Glutamatergic neuron (in vitro differentiated cells): ENCODE measurements at regions not wholly inside any gene's neighbourhood (a gene's known extent, or its start where the extent isn't known, plus 50 kb on each side); places are given as distances from the start of the nearest gene placed in this dataset.

Experiments
- DNase-seq: peaks from one replicate; pipeline ENCODE4 v3.0.0; 2022
- H3K27ac Mint-ChIP-seq: one replicate; pipeline ENCODE4 v1.8.0; 2020; ENCODE audit warnings: mild to moderate bottlenecking, mixed read lengths, inconsistent platforms; ENCODE audit not compliant: unreplicated experiment
- H3K27me3 Mint-ChIP-seq: one replicate; pipeline ENCODE4 v1.8.0; 2020; ENCODE audit warnings: mild to moderate bottlenecking, moderate library complexity, mixed read lengths, inconsistent platforms; ENCODE audit not compliant: unreplicated experiment
- H3K36me3 Mint-ChIP-seq: one replicate; pipeline ENCODE4 v1.8.0; 2020; ENCODE audit warnings: mild to moderate bottlenecking, mixed read lengths, inconsistent platforms; ENCODE audit not compliant: unreplicated experiment
- H3K4me1 Mint-ChIP-seq: one replicate; pipeline ENCODE4 v1.8.0; 2020; ENCODE audit warnings: mild to moderate bottlenecking, low read depth, mixed read lengths, inconsistent platforms; ENCODE audit not compliant: unreplicated experiment
- H3K4me3 Mint-ChIP-seq: one replicate; pipeline ENCODE4 v1.8.0; 2020; ENCODE audit warnings: mild to moderate bottlenecking, mixed read lengths, inconsistent platforms; ENCODE audit not compliant: unreplicated experiment
- H3K9me3 Mint-ChIP-seq: one replicate; pipeline ENCODE4 v1.8.0; 2020; ENCODE audit warnings: mild to moderate bottlenecking, moderate library complexity, mixed read lengths, inconsistent platforms; ENCODE audit not compliant: unreplicated experiment
- CTCF ChIP-seq: fragments of 200-600 bp; sonication (generic); IDR thresholded peaks from one replicate; pipeline ENCODE4 v1.5.0; 2021; ENCODE audit not compliant: partially characterized antibody, unreplicated experiment

GRCh38 chr18:45266023-45266422 is 349.3 kb upstream of the SLC14A2 start:
- Mint-ChIP-seq H3K9me3 (no peaks in the 10 kb centered on the region), H3K27me3 (peaks cover 3% of the 10 kb centered on the region), H3K36me3 (no peaks in the 10 kb centered on the region), H3K4me3 (no peak overlapping the region), H3K27ac (no peak overlapping the region), H3K4me1 (no peaks in the 10 kb centered on the region)
- TF ChIP-seq CTCF, result no peak
- DNase-seq, result no peak

- H3K4me1 Mint-ChIP-seq, result no peaks in the 10 kb centered on the region
- no peak for TF ChIP-seq CTCF
- peaks cover 3% of the 10 kb centered on the region for H3K9me3 Mint-ChIP-seq
- H3K27me3 Mint-ChIP-seq, result peaks cover 3% of the 10 kb centered on the region
- no peak overlapping the region for H3K4me3 Mint-ChIP-seq
- DNase-seq, result no peak
- H3K36me3 Mint-ChIP-seq, result no peaks in the 10 kb centered on the region
- no peak overlapping the region for H3K27ac Mint-ChIP-seq
Measured at GRCh38 chr18:45267622-45268021, 347.7 kb upstream of the SLC14A2 start.

- H3K27ac Mint-ChIP-seq, result no peak overlapping the region
- no peak overlapping the region for H3K4me3 Mint-ChIP-seq
- peaks cover 3% of the 10 kb centered on the region for H3K27me3 Mint-ChIP-seq
- no peak for TF ChIP-seq CTCF
- peaks cover 3% of the 10 kb centered on the region for H3K9me3 Mint-ChIP-seq
- no peaks in the 10 kb centered on the region for H3K4me1 Mint-ChIP-seq
- H3K36me3 Mint-ChIP-seq, result no peaks in the 10 kb centered on the region
- no peak for DNase-seq
Measured at GRCh38 chr18:45268583-45268982, 346.7 kb upstream of the SLC14A2 start.

- DNase-seq, result no peak
- H3K27me3 Mint-ChIP-seq, result peaks cover 3% of the 10 kb centered on the region
- no peak overlapping the region for H3K27ac Mint-ChIP-seq
- peaks cover 3% of the 10 kb centered on the region for H3K9me3 Mint-ChIP-seq
- H3K4me3 Mint-ChIP-seq, result no peak overlapping the region
- no peaks in the 10 kb centered on the region for H3K4me1 Mint-ChIP-seq
- no peak for TF ChIP-seq CTCF
- H3K36me3 Mint-ChIP-seq, result no peaks in the 10 kb centered on the region
Measured at GRCh38 chr18:45270289-45270771, 344.9 kb upstream of the SLC14A2 start.

- no peak overlapping the region for H3K27ac Mint-ChIP-seq
- H3K36me3 Mint-ChIP-seq, result no peaks in the 10 kb centered on the region
- no peak for DNase-seq
- H3K9me3 Mint-ChIP-seq, result peaks cover 3% of the 10 kb centered on the region
- H3K27me3 Mint-ChIP-seq, result no peaks in the 10 kb centered on the region
- TF ChIP-seq CTCF, result no peak
- no peaks in the 10 kb centered on the region for H3K4me1 Mint-ChIP-seq
- H3K4me3 Mint-ChIP-seq, result no peak overlapping the region
Measured at GRCh38 chr18:45274026-45274425, 341.2 kb upstream of the SLC14A2 start.
